ENCODE measurements at regions not wholly inside any gene's neighbourhood (a gene's known extent, or its start where the extent isn't known, plus 50 kb on each side); places are given as distances from the start of the nearest gene placed in this dataset.
A peak's percentile ranks its signal among the peaks of the same experiment; 100 is the strongest.

GRCh38 chr12:129959889-129960288, 56.1 kb upstream of the TMEM132D start:
- no peak overlapping the region for H3K4ac ChIP-seq (ENCODE audit: low read length)
- H3K23ac ChIP-seq (ENCODE audit: low read depth, low read length, poor library complexity) = no peak overlapping the region
- H2BK120ac ChIP-seq (ENCODE audit: low read depth, low read length) = no peak overlapping the region
- no peak overlapping the region for H3K18ac ChIP-seq (ENCODE audit: low read length)
- peak overlapping the region; percentile 58 for H2AK5ac ChIP-seq (ENCODE audit: low read depth, low read length)
- no peak overlapping the region for H3K27ac ChIP-seq (replicated peaks; ENCODE audit: low read length)
- no peaks in the 10 kb centered on the region for H3K36me3 ChIP-seq (replicated peaks in 1 of 2; ENCODE audit: control insufficient read depth in 2 of 2, insufficient read depth in 2 of 2, low read length in 2 of 2)
- no peak for DNase-seq (ENCODE audit: low spot score)
- H3K4me2 ChIP-seq (ENCODE audit: insufficient read depth, low read length, poor library complexity, severe bottlenecking) = no peak overlapping the region
- no CpG with 5 or more reads among the region's 3 CpGs for WGBS, 2 donors (ENCODE audit: extremely low coverage in 2 of 2, insufficient read length in 2 of 2, insufficient replicate concordance in 1 of 2)
- no peaks in the 10 kb centered on the region for H3K9me3 ChIP-seq (replicated peaks in 1 of 2; ENCODE audit: control insufficient read depth in 2 of 2, insufficient read depth in 1 of 2, low read depth in 1 of 2, low read length in 2 of 2)
- H3K9ac ChIP-seq (ENCODE audit: low read depth, low read length, poor library complexity) = peak overlapping the region; percentile 32
- no peak overlapping the region for H4K8ac ChIP-seq (ENCODE audit: low read depth, low read length)
- no peak overlapping the region for H3K14ac ChIP-seq (ENCODE audit: low read length)
- no peak overlapping the region for H2BK12ac ChIP-seq (ENCODE audit: low read length)
- H3K4me1 ChIP-seq (ENCODE audit: control insufficient read depth in 2 of 2, insufficient read depth in 1 of 2, low read depth in 1 of 2, low read length in 2 of 2) = no peaks in the 10 kb centered on the region
- no peak overlapping the region for H2BK15ac ChIP-seq (ENCODE audit: low read length)
- H2AFZ ChIP-seq (ENCODE audit: low read length) = no peak overlapping the region
- no peak overlapping the region for H2BK5ac ChIP-seq (ENCODE audit: low read length)
- H4K91ac ChIP-seq (ENCODE audit: low read depth, low read length, poor library complexity) = no peak overlapping the region
- no peaks in the 10 kb centered on the region for H3K27me3 ChIP-seq (ENCODE audit: control insufficient read depth in 3 of 3, insufficient read depth in 3 of 3, low read depth in 1 of 3, low read length in 3 of 3)
- no peak overlapping the region for H3K4me3 ChIP-seq (ENCODE audit: low read length in 2 of 2)
- H3K79me1 ChIP-seq (ENCODE audit: low read depth, low read length) = no peaks in the 10 kb centered on the region

GRCh38 chr12:129961091-129961490, 57.3 kb upstream of the TMEM132D start:
- Histone ChIP-seq H3K4me2 (ENCODE audit: insufficient read depth, low read length, poor library complexity, severe bottlenecking) (no peak overlapping the region), H3K4me1 (ENCODE audit: control insufficient read depth in 2 of 2, insufficient read depth in 1 of 2, low read depth in 1 of 2, low read length in 2 of 2) (no peaks in the 10 kb centered on the region), H4K91ac (ENCODE audit: low read depth, low read length, poor library complexity) (no peak overlapping the region), H3K79me1 (ENCODE audit: low read depth, low read length) (no peaks in the 10 kb centered on the region), H3K23ac (ENCODE audit: low read depth, low read length, poor library complexity) (no peak overlapping the region), H3K14ac (ENCODE audit: low read length) (peak overlapping the region; percentile 14), H2BK120ac (ENCODE audit: low read depth, low read length) (no peak overlapping the region), H3K27me3 (ENCODE audit: control insufficient read depth in 3 of 3, insufficient read depth in 3 of 3, low read depth in 1 of 3, low read length in 3 of 3) (no peaks in the 10 kb centered on the region), H2BK12ac (ENCODE audit: low read length) (no peak overlapping the region), H2AFZ (ENCODE audit: low read length) (no peak overlapping the region), H2AK5ac (ENCODE audit: low read depth, low read length) (no peak overlapping the region), H3K9ac (ENCODE audit: low read depth, low read length, poor library complexity) (peak overlapping the region; percentile 24), H3K4ac (ENCODE audit: low read length) (no peak overlapping the region), H4K8ac (ENCODE audit: low read depth, low read length) (no peak overlapping the region), H3K36me3 (replicated peaks in 1 of 2; ENCODE audit: control insufficient read depth in 2 of 2, insufficient read depth in 2 of 2, low read length in 2 of 2) (no peaks in the 10 kb centered on the region), H3K4me3 (ENCODE audit: low read length in 2 of 2) (no peak overlapping the region), H3K18ac (ENCODE audit: low read length) (no peak overlapping the region), H2BK5ac (ENCODE audit: low read length) (no peak overlapping the region), H2BK15ac (ENCODE audit: low read length) (no peak overlapping the region), H3K9me3 (replicated peaks in 1 of 2; ENCODE audit: control insufficient read depth in 2 of 2, insufficient read depth in 1 of 2, low read depth in 1 of 2, low read length in 2 of 2) (peaks cover 0 to 2% of the 10 kb centered on the region in 2 donors), H3K27ac (replicated peaks; ENCODE audit: low read length) (no peak overlapping the region)
- no CpG with 5 or more reads among the region's 4 CpGs for WGBS, 2 donors (ENCODE audit: extremely low coverage in 2 of 2, insufficient read length in 2 of 2, insufficient replicate concordance in 1 of 2)
- no peak for DNase-seq (ENCODE audit: low spot score)

- no peak overlapping the region for H3K4me2 ChIP-seq (ENCODE audit: insufficient read depth, low read length, poor library complexity, severe bottlenecking)
- no CpG with 5 or more reads among the region's 1 CpG for WGBS, 2 donors (ENCODE audit: extremely low coverage in 2 of 2, insufficient read length in 2 of 2, insufficient replicate concordance in 1 of 2)
Observed at GRCh38 chr12:129961856-129962255, 58.0 kb upstream of the TMEM132D start.

GRCh38 chr12:129964300-129964699, 60.5 kb upstream of the TMEM132D start:
- H3K4me3 ChIP-seq (ENCODE audit: low read length in 2 of 2) = no peak overlapping the region
- DNase-seq (ENCODE audit: low spot score) = no peak
- H2BK12ac ChIP-seq (ENCODE audit: low read length) = no peak overlapping the region
- no peak overlapping the region for H3K9ac ChIP-seq (ENCODE audit: low read depth, low read length, poor library complexity)
- peaks cover 0 to 2% of the 10 kb centered on the region in 2 donors for H3K9me3 ChIP-seq (replicated peaks in 1 of 2; ENCODE audit: control insufficient read depth in 2 of 2, insufficient read depth in 1 of 2, low read depth in 1 of 2, low read length in 2 of 2)
- no peak overlapping the region for H3K27ac ChIP-seq (replicated peaks; ENCODE audit: low read length)
- peaks cover 0 to 7% of the 10 kb centered on the region in 2 donors for H3K4me1 ChIP-seq (ENCODE audit: control insufficient read depth in 2 of 2, insufficient read depth in 1 of 2, low read depth in 1 of 2, low read length in 2 of 2)
- H3K27me3 ChIP-seq (ENCODE audit: control insufficient read depth in 3 of 3, insufficient read depth in 3 of 3, low read depth in 1 of 3, low read length in 3 of 3) = peaks cover 0 to 6% (median 0%) of the 10 kb centered on the region in 3 experiments
- H3K79me1 ChIP-seq (ENCODE audit: low read depth, low read length) = no peaks in the 10 kb centered on the region
- WGBS, 2 donors (ENCODE audit: extremely low coverage in 2 of 2, insufficient read length in 2 of 2, insufficient replicate concordance in 1 of 2) = no CpG with 5 or more reads among the region's 7 CpGs
- H2BK15ac ChIP-seq (ENCODE audit: low read length) = no peak overlapping the region
- no peak overlapping the region for H2BK5ac ChIP-seq (ENCODE audit: low read length)
- no peak overlapping the region for H3K23ac ChIP-seq (ENCODE audit: low read depth, low read length, poor library complexity)
- H4K8ac ChIP-seq (ENCODE audit: low read depth, low read length) = no peak overlapping the region
- H3K4me2 ChIP-seq (ENCODE audit: insufficient read depth, low read length, poor library complexity, severe bottlenecking) = no peak overlapping the region
- no peak overlapping the region for H2AK5ac ChIP-seq (ENCODE audit: low read depth, low read length)
- H3K18ac ChIP-seq (ENCODE audit: low read length) = no peak overlapping the region
- H4K91ac ChIP-seq (ENCODE audit: low read depth, low read length, poor library complexity) = no peak overlapping the region
- H3K14ac ChIP-seq (ENCODE audit: low read length) = no peak overlapping the region
- H3K36me3 ChIP-seq (replicated peaks in 1 of 2; ENCODE audit: control insufficient read depth in 2 of 2, insufficient read depth in 2 of 2, low read length in 2 of 2) = no peaks in the 10 kb centered on the region
- H2BK120ac ChIP-seq (ENCODE audit: low read depth, low read length) = no peak overlapping the region
- H2AFZ ChIP-seq (ENCODE audit: low read length) = no peak overlapping the region
- H3K4ac ChIP-seq (ENCODE audit: low read length) = no peak overlapping the region

More at GRCh38 chr12:129961856-129962255, 58.0 kb upstream of the TMEM132D start:
- Histone ChIP-seq H3K9ac (ENCODE audit: low read depth, low read length, poor library complexity) (no peak overlapping the region), H3K36me3 (replicated peaks in 1 of 2; ENCODE audit: control insufficient read depth in 2 of 2, insufficient read depth in 2 of 2, low read length in 2 of 2) (no peaks in the 10 kb centered on the region), H3K4ac (ENCODE audit: low read length) (no peak overlapping the region), H3K79me1 (ENCODE audit: low read depth, low read length) (no peaks in the 10 kb centered on the region), H2BK15ac (ENCODE audit: low read length) (no peak overlapping the region), H4K8ac (ENCODE audit: low read depth, low read length) (no peak overlapping the region), H3K4me3 (ENCODE audit: low read length in 2 of 2) (no peak overlapping the region), H2AK5ac (ENCODE audit: low read depth, low read length) (no peak overlapping the region), H3K4me1 (ENCODE audit: control insufficient read depth in 2 of 2, insufficient read depth in 1 of 2, low read depth in 1 of 2, low read length in 2 of 2) (peaks cover 0 to 7% of the 10 kb centered on the region in 2 donors), H2BK12ac (ENCODE audit: low read length) (no peak overlapping the region), H3K27me3 (ENCODE audit: control insufficient read depth in 3 of 3, insufficient read depth in 3 of 3, low read depth in 1 of 3, low read length in 3 of 3) (peaks cover 0 to 6% (median 0%) of the 10 kb centered on the region in 3 experiments), H4K91ac (ENCODE audit: low read depth, low read length, poor library complexity) (no peak overlapping the region), H3K14ac (ENCODE audit: low read length) (no peak overlapping the region), H3K9me3 (replicated peaks in 1 of 2; ENCODE audit: control insufficient read depth in 2 of 2, insufficient read depth in 1 of 2, low read depth in 1 of 2, low read length in 2 of 2) (peaks cover 0 to 2% of the 10 kb centered on the region in 2 donors), H2BK5ac (ENCODE audit: low read length) (no peak overlapping the region), H2BK120ac (ENCODE audit: low read depth, low read length) (no peak overlapping the region), H3K23ac (ENCODE audit: low read depth, low read length, poor library complexity) (no peak overlapping the region), H3K18ac (ENCODE audit: low read length) (no peak overlapping the region), H3K27ac (replicated peaks; ENCODE audit: low read length) (no peak overlapping the region), H2AFZ (ENCODE audit: low read length) (no peak overlapping the region)
- DNase-seq (ENCODE audit: low spot score) = no peak

Measured in neuronal stem cell (in vitro differentiated cells).